Hepatocyte (in vitro differentiated cells): ENCODE measurements at regions not wholly inside any gene's neighbourhood (a gene's known extent, or its start where the extent isn't known, plus 50 kb on each side); places are given as distances from the start of the nearest gene placed in this dataset.

Experiments used
- CTCF ChIP-seq: fragments of 200-600 bp; sonication (generic); IDR thresholded peaks from 2 replicates; pipeline ENCODE4 v1.5.1; 2016; ENCODE audit warnings: antibody characterized with exemption, mild to moderate bottlenecking; ENCODE audit not compliant: poor library complexity
- EZH2 ChIP-seq: fragments of 200-600 bp; sonication (generic); IDR thresholded peaks from 2 replicates; pipeline ENCODE4 v1.6.1; 2016; ENCODE audit warnings: antibody characterized with exemption, mild to moderate bottlenecking, borderline replicate concordance
- EZH2phosphoT487 ChIP-seq: fragments of 200-600 bp; sonication (generic); IDR thresholded peaks from one replicate; pipeline ENCODE4 v1.6.1; 2018; ENCODE audit warnings: antibody characterized with exemption, mild to moderate bottlenecking, low read depth, moderate library complexity; ENCODE audit not compliant: unreplicated experiment, severe bottlenecking

- TF ChIP-seq CTCF (no peak), EZH2 (no peak), EZH2phosphoT487 (no peak)
Measured at GRCh38 chr17:77410470-77410869, 269.7 kb downstream of the SEC14L1 start.
